GM19395 (cell line): ENCODE measurements at regions not wholly inside any gene's neighbourhood (a gene's known extent, or its start where the extent isn't known, plus 50 kb on each side); places are given as distances from the start of the nearest gene placed in this dataset.

Source experiments
- ATAC-seq: cut with Tn5 transposase; IDR thresholded peaks from one replicate; pipeline ENCODE4 v1.9.1; 2021; ENCODE audit warnings: mild to moderate bottlenecking, moderate library complexity; ENCODE audit not compliant: unreplicated experiment

GRCh38 chr9:85430659-85431338, 311.0 kb downstream of the AGTPBP1 start:
- ATAC-seq = no peak

DNA sequence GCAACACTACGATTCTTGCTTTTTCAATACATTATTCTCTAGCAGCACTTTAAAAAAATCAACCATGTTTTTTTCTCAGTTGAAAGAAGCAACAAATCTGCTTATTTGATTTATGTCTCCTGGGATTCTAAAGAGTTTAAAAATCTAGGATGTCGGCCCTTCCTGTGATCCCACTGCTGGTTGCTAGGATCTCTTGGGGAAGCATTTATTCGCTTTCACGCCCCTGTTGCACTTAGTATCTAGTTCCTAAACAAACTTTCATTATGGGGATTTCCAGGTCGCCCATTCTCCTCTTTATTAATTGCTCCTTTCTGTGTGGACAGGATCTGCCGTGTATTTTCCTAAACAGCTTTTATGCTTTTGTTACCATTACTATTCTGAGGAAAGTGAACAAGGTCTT, 313.5 kb downstream of the AGTPBP1 start:
- ATAC-seq = no peak

DNA sequence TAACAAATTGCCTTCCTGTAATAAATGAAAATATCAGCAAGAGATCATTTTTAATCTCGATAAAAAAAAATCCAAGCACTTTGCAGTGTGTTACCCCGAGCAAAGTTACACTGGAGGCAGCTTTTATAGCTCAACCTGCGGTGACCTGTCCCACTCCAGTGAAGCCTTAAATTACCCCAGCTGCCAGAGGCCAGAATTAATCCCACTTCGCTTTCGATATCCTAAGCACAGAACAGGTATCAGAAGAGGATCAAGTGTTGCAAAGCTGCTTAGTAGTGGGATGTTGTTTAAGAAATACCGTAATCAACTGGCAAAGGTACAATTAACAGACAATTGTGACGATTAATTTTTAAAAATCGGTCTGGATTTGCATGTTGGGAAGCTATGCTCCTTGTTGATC, 314.0 kb downstream of the AGTPBP1 start:
- no peak for ATAC-seq

GRCh38 chr9:85425153-85425611, 316.6 kb downstream of the AGTPBP1 start:
- ATAC-seq = peak; percentile 71

GRCh38 chr9:85423422-85423821, 318.3 kb downstream of the AGTPBP1 start:
- ATAC-seq = no peak

DNA sequence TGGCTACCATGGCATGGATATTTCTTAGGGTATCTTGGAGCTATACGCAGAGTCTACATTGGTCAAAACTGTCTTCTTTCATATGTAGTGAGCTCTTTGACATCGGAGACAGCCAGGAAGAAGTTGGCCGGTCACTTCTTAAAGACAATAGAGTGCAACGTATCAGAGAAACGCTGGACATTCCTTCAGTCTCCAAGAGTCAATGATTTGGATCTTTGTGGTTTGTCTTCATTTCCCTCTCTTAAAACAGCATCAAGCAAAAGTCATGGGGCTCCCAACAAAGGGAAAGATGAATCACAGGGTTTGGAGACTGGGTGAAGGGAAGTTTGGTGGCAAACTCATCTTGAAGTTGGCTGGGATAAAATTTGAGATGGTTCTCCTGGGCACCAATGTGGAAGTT, 320.1 kb downstream of the AGTPBP1 start:
- no peak for ATAC-seq

GRCh38 chr9:85420750-85421149, 321.0 kb downstream of the AGTPBP1 start:
- no peak for ATAC-seq

DNA sequence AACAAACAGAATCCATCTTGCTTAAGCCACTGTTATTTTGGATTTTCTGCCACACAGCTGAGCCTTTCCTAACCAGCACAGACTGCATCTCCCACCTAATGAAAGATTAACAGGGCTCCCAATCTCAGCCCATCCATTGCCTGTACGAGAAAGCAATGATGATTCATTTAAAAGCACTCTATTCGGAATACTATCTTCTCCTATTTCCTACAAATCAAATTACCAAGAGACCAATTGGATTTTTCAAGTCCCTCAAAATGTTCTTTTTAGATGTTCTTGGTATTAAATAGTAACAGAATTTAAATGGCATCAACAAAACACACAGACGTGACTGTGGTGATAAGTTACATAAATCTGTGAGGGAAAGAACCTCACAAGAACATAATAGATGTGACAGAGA, 324.1 kb downstream of the AGTPBP1 start:
- ATAC-seq = no peak

GRCh38 chr9:85416715-85417114, 325.0 kb downstream of the AGTPBP1 start:
- ATAC-seq = no peak

GRCh38 chr9:85414390-85414789, 327.4 kb downstream of the AGTPBP1 start:
- no peak for ATAC-seq

DNA sequence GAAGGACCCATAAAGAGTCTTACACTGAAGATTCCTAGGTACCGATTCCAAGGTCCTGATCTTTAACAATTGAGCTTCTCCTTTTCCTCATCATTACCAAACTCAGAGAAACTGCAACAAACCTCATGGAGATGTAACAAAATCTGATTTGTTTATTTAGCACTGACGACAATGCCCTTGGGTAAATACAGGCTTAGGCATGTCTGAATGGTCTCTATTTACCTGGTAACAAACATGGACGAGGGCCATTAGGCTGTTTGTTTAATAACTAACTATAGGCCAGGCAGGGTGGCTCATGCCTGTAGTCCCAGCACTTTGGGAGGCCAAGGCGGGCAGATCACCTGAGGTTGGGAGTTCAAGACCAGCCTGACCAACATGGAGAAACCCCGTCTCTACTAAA, 333.3 kb downstream of the AGTPBP1 start:
- ATAC-seq = no peak

DNA sequence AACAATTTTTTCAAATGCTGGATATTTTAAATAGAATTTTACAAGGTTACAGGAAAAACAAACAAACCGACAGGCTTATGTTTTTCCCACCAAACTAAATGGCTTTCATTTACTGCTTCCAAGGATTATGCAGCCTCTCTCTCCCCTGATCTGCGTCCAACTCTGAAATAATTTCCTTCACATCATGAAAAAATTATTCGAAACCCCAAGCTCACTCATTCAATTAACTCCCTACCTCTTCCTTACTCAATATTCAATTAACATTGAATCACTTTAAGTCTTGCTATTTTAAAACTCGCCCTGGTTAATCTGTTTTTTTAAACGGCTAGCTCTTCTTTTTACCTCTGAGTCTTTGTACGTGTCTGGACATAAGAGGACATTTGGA, 336.2 kb downstream of the AGTPBP1 start:
- no peak for ATAC-seq

DNA sequence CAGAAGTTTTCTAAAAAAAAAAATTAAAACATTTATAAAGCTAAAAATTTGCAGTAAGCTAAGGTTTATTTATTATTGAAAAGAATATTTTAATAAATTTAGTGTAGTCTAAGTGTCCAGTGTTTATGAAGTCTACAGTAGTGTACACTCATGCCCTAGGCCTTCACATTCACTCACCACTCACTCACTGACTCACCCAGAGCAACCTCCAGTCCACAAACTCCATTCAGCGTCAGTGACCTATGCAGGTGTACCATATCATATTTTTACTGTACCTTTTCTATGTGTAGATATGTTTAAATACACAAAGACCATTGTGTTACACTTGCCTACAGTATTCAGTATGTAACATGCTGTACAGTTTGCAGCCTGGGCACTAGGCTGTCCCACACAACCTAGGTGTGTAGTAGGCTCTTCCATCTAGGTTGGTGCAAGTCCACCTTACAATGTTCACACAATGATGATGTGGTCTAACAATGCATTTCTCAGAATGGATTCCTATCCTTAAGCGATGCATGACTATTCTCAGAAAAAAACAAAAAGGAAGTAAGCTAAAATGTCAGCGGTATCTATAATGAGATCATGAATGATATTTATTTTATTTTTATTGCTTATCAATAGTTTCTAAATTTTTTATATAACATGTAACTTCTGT, 336.7 kb downstream of the AGTPBP1 start:
- ATAC-seq = no peak

GRCh38 chr9:85402551-85402950, 339.2 kb downstream of the AGTPBP1 start:
- ATAC-seq = no peak

- ATAC-seq = no peak
Observed at GRCh38 chr9:85401998-85402397, 339.8 kb downstream of the AGTPBP1 start.

DNA sequence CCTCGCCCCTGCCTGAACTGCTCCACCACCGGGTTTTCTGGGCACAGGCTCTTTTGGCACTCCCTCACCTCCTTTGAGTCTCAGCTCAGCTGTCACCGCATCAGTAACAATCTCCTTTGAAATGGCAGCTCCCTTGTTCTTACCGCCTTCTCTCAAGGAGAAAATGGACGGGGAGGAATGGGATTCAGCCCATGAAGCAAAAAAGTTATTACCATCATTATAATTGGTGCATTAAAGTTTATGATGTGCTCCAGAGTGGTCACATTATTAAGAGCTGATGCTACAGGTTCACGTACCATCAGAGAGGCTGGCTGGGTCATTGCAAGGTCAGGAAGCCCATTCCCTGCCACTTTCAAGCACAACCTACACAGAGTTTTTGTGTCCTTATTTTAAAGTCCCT, 344.7 kb downstream of the AGTPBP1 start:
- no peak for ATAC-seq

DNA sequence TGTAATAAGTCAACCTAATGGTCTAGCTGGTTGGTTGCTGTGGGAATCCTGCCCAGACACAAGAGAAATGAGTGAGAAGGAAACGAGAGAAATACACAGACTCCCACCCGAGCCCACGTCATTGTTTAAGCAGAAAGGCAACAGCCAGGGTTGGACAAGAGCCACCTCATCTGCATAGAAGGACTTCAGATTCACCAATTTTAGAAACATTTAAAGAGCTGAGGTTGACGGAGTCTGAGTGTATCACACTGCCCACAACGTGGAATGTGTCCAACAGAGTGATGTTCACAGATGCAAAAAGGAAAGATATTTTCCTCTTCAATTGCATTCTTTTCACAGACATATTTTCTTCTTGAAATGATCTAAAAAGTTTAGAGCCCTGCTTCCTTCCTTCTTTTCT, 349.5 kb downstream of the AGTPBP1 start:
- no peak for ATAC-seq

DNA sequence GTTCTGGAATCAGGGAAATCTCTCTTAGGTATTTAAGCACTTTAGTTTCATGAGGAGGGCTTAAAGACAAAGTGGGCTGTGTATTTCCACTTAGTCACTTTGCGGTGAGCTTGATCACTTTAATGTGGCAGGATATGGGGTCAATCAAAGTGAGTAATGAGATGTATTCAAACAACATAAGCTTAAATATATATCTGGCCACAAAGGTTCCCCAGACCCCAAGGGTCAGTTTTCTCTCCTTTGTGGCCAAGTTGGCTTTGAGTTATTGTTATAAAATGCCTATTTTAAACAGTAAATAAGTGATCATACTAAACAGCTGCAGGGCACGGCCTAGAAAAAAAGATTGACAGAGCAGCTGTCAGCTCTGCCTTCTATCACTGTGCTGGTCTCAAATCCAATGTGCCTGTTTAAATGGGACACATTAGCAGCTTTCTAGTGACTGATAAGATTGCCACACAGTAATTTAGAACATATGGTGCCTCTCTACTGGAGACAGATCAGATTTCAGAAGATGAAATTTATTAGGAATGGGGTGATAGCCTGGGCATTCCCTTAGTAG, 363.9 kb downstream of the AGTPBP1 start:
- ATAC-seq = no peak

DNA sequence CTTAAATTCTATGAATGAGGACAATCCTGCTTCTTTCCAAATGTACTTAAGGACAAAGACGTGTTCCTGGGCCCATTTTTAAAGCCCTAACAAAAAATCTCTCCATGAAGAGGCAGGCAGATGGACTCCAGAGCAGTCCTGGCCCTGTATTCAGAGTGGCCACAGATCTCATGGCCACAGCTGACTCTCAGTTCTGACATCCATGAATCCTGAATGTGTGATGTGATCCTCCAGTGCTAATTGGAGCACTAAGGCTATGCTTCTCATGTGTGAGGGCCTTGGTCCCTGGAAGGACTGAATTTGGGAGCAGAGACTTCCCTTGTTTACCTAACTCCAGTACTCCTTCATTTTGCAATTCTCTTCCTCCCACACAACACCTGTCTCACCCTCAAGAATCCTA, 373.0 kb downstream of the AGTPBP1 start:
- ATAC-seq = no peak

GRCh38 chr9:85359161-85359560, 382.6 kb downstream of the AGTPBP1 start:
- ATAC-seq = no peak

DNA sequence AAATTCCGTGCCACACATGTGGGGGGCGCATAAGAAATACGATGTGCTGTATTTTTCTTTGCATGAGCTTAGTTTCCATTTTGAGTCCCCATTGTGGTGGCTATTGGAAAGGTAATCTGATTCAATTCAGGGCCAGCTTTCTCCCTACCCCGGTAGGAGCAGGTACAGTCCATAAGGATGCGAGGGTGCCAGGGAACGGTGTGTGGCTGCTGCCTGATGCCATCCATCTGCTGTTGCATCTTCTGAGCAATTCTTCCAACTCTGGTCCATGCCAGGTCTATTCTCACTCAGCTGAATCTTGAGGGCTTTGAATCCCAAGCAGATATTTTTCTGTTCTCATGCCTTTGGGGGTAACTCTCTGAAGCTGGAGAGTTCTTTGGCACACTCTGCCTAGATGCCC, 392.7 kb downstream of the AGTPBP1 start:
- no peak for ATAC-seq

GRCh38 chr9:85347541-85347940, 394.2 kb downstream of the AGTPBP1 start:
- ATAC-seq = no peak
